Gastroesophageal sphincter (tissue), 4 donors: ENCODE measurements at regions not wholly inside any gene's neighbourhood (a gene's known extent, or its start where the extent isn't known, plus 50 kb on each side); places are given as distances from the start of the nearest gene placed in this dataset.

Experiments
- ATAC-seq: fragments of 150-250 bp; one replicate; pipeline ENCODE4 v1.9.1; 2016; ENCODE audit warnings: mild to moderate bottlenecking, moderate library complexity
- H3K27ac ChIP-seq, 4 donors: fragments of 200-600 bp; sonication (generic) in 3 of 4; 1 replicate in 3 of 4; 2 replicates in 1 of 4; pipeline ENCODE4 v1.5.1; 2016 to 2019
- H3K27me3 ChIP-seq: fragments of 200-600 bp; sonication (generic); one replicate; pipeline ENCODE4 v1.5.1; 2019
- H3K36me3 ChIP-seq, 2 donors: fragments of 200-600 bp; sonication (generic); one replicate each; pipeline ENCODE4 v1.5.1; 2019; ENCODE audit warnings: control low read depth in 1 of 2
- H3K4me1 ChIP-seq, 3 donors: fragments of 200-600 bp; sonication (generic); 1 replicate in 2 of 3; 2 replicates in 1 of 3; pipeline ENCODE4 v1.5.1; 2016 to 2019; ENCODE audit warnings: control low read depth in 2 of 3
- H3K4me3 ChIP-seq, 2 donors: fragments of 200-600 bp; sonication (generic); one replicate each; pipeline ENCODE4 v1.5.1; 2019; ENCODE audit warnings: mild to moderate bottlenecking in 1 of 2, moderate library complexity in 1 of 2
- H3K9me3 ChIP-seq, 3 donors: fragments of 200-600 bp; sonication (generic); one replicate each; pipeline ENCODE4 v1.5.1; 2017 to 2019; ENCODE audit warnings: control low read depth in 2 of 3
- CTCF ChIP-seq, 4 experiments: fragments of 200-600 bp in 2 of 4; fragments of 450-650 bp in 2 of 4; sonication (generic) in 1 of 4; IDR thresholded peaks; one replicate each; pipeline ENCODE4 v1.5.1; 2017 to 2019; ENCODE audit warnings: antibody characterized with exemption in 4 of 4, mild to moderate bottlenecking in 2 of 4, moderate library complexity in 2 of 4
- EP300 ChIP-seq: sonication (generic); formaldehyde crosslinking; IDR thresholded peaks from one replicate; pipeline ENCODE4 v1.6.1; 2017; ENCODE audit warnings: antibody characterized with exemption, mild to moderate bottlenecking
- POLR2A ChIP-seq, 2 donors: fragments of 450-650 bp; IDR thresholded peaks; one replicate each; pipeline ENCODE4 v1.6.1; 2017; ENCODE audit warnings: antibody characterized with exemption in 2 of 2, mild to moderate bottlenecking in 2 of 2, moderate library complexity in 1 of 2
- POLR2AphosphoS5 ChIP-seq: sonication (generic); formaldehyde crosslinking; IDR thresholded peaks from one replicate; pipeline ENCODE4 v1.6.1; 2017; ENCODE audit warnings: antibody characterized with exemption
- WGBS, 2 donors: methylation state at CpG; one replicate each; pipeline ENCODE4 v1.1.5; 2018; ENCODE audit warnings: low coverage in 1 of 2; 5-methylcytosine and 5-hydroxymethylcytosine counted together

- ATAC-seq: no peak
- H3K27me3 ChIP-seq: peaks cover 14% of the 10 kb centered on the region
- no peaks in the 10 kb centered on the region for H3K9me3 ChIP-seq
- H3K36me3 ChIP-seq: no peaks in the 10 kb centered on the region
- no peak for TF ChIP-seq POLR2A (IDR thresholded peaks at IDR 0.05)
- TF ChIP-seq CTCF (IDR thresholded peaks at IDR 0.05): no peak
- TF ChIP-seq EP300: no peak
- no peak for TF ChIP-seq POLR2AphosphoS5
- 73 to 100% methylated on average over 1 to 2 of the region's 6 CpGs for WGBS, 2 donors
- peaks cover 0 to 9% (median 0%) of the 10 kb centered on the region in 3 donors for H3K4me1 ChIP-seq
- no peak overlapping the region for H3K4me3 ChIP-seq
- H3K27ac ChIP-seq: no peak overlapping the region
These were observed 633.1 kb downstream of the CDH26 start for GRCh38 chr20:60591172-60591799.

- Histone ChIP-seq H3K36me3 (no peaks in the 10 kb centered on the region), H3K4me1 (no peaks in the 10 kb centered on the region), H3K4me3 (no peak overlapping the region), H3K27ac (no peak overlapping the region), H3K27me3 (no peaks in the 10 kb centered on the region), H3K9me3 (no peaks in the 10 kb centered on the region)
- ATAC-seq: no peak
- WGBS, 2 donors: 82% methylated on average over 5 of the region's 14 CpGs; no CpG with 5 or more reads in 1 of the 2 donors
- no peak for TF ChIP-seq POLR2A (IDR thresholded peaks at IDR 0.05)
- no peak for TF ChIP-seq EP300
- no peak for TF ChIP-seq POLR2AphosphoS5
- no peak for TF ChIP-seq CTCF (IDR thresholded peaks at IDR 0.05)
These were observed 640.3 kb downstream of the CDH26 start for GRCh38 chr20:60598528-60598927.

GRCh38 chr20:60599381-60599780, 641.2 kb downstream of the CDH26 start:
- no peak overlapping the region for H3K27ac ChIP-seq
- TF ChIP-seq EP300 (no peak), POLR2A (IDR thresholded peaks at IDR 0.05) (no peak), POLR2AphosphoS5 (no peak), CTCF (IDR thresholded peaks at IDR 0.05) (no peak)
- no peaks in the 10 kb centered on the region for H3K4me1 ChIP-seq
- no peak for ATAC-seq
- H3K4me3 ChIP-seq: no peak overlapping the region
- 98% methylated on average over 11 of the region's 16 CpGs; no CpG with 5 or more reads in 1 of the 2 donors for WGBS, 2 donors
- no peaks in the 10 kb centered on the region for H3K9me3 ChIP-seq
- H3K27me3 ChIP-seq: peaks cover 3% of the 10 kb centered on the region
- H3K36me3 ChIP-seq: no peaks in the 10 kb centered on the region

- no peak for TF ChIP-seq EP300
- Histone ChIP-seq H3K27ac (no peak overlapping the region), H3K4me3 (no peak overlapping the region), H3K4me1 (no peaks in the 10 kb centered on the region), H3K9me3 (no peaks in the 10 kb centered on the region), H3K27me3 (peaks cover 5% of the 10 kb centered on the region), H3K36me3 (no peaks in the 10 kb centered on the region)
- ATAC-seq: no peak
- WGBS, 2 donors: 82 to 90% methylated on average over 2 of the region's 7 CpGs
These were observed 641.8 kb downstream of the CDH26 start for GRCh38 chr20:60600036-60600435.

GRCh38 chr20:60624066-60624465, 628.0 kb upstream of the CDH4 start:
- peaks cover 7% of the 10 kb centered on the region for H3K27me3 ChIP-seq

More at GRCh38 chr20:60624066-60624465, 628.0 kb upstream of the CDH4 start:
- H3K4me1 ChIP-seq: no peaks in the 10 kb centered on the region
- H3K36me3 ChIP-seq: no peaks in the 10 kb centered on the region
- TF ChIP-seq POLR2AphosphoS5 (no peak), POLR2A (IDR thresholded peaks at IDR 0.05) (no peak), EP300 (no peak), CTCF (IDR thresholded peaks at IDR 0.05) (no peak)
- no peaks in the 10 kb centered on the region for H3K9me3 ChIP-seq
- H3K27ac ChIP-seq: no peak overlapping the region
- no peak overlapping the region for H3K4me3 ChIP-seq
- WGBS, 2 donors: 55 to 100% methylated on average over 2 to 4 of the region's 4 CpGs
- no peak for ATAC-seq
